ENCODE measurements at regions not wholly inside any gene's neighbourhood (a gene's known extent, or its start where the extent isn't known, plus 50 kb on each side); places are given as distances from the start of the nearest gene placed in this dataset.

- Histone ChIP-seq H4K8ac (ENCODE audit: low read depth in 2 of 2, low read length in 2 of 2) (no peak overlapping the region), H3K18ac (ENCODE audit: low read depth, low read length) (no peak overlapping the region), H3K4ac (ENCODE audit: low read depth, low read length) (no peak overlapping the region), H3K23ac (ENCODE audit: low read depth, low read length) (no peak overlapping the region), H4K20me1 (ENCODE audit: insufficient read depth, low read length) (no peaks in the 10 kb centered on the region), H3K36me3 (ENCODE audit: control insufficient read depth, insufficient read depth, low read length) (no peaks in the 10 kb centered on the region), H3K27ac (ENCODE audit: insufficient read depth, low read length) (no peak overlapping the region), H2AFZ (replicated peaks; ENCODE audit: low read length, poor library complexity) (no peak overlapping the region), H3K4me1 (ENCODE audit: control insufficient read depth, insufficient read depth, low read length) (no peaks in the 10 kb centered on the region), H3K79me1 (ENCODE audit: low read depth in 1 of 2, low read length in 2 of 2) (no peaks in the 10 kb centered on the region), H3K9me1 (ENCODE audit: insufficient read depth, low read length) (no peaks in the 10 kb centered on the region), H2BK20ac (ENCODE audit: low read depth, low read length) (no peak overlapping the region), H4K5ac (ENCODE audit: low read depth, low read length) (no peak overlapping the region), H3K9ac (ENCODE audit: low read depth, low read length) (no peak overlapping the region), H4K91ac (ENCODE audit: insufficient read depth, low read depth, low read length) (no peak overlapping the region), H3K14ac (replicated peaks; ENCODE audit: low read depth, low read length) (no peak overlapping the region), H3K27me3 (ENCODE audit: control insufficient read depth, insufficient read depth, low read length) (no peaks in the 10 kb centered on the region), H3K56ac (ENCODE audit: extremely low read depth, insufficient read depth, low read length) (no peak overlapping the region), H2BK120ac (ENCODE audit: low read depth, low read length) (no peak overlapping the region), H3K9me3 (ENCODE audit: control insufficient read depth, insufficient read depth, low read length) (peaks cover 13% of the 10 kb centered on the region; the same call in 1 of the 2 replicates), H3K4me3 (ENCODE audit: insufficient read depth, low read depth, low read length) (no peak overlapping the region), H2AK9ac (replicated peaks; ENCODE audit: low read depth, low read length, poor library complexity) (no peak overlapping the region), H2BK15ac (ENCODE audit: low read depth, low read length) (no peak overlapping the region), H3K4me2 (ENCODE audit: low read depth, low read length) (no peak overlapping the region), H2AK5ac (ENCODE audit: low read depth, low read length) (no peak overlapping the region), H2BK5ac (ENCODE audit: low read depth, low read length, poor library complexity, severe bottlenecking) (no peak overlapping the region)
- dilution Hi-C loops (cut with HindIII; ENCODE audit: low sequenced_read_pairs, unreplicated experiment) = no loop called here
- peak; percentile 38 for TF ChIP-seq CTCF (conservative IDR thresholded peaks at IDR 0.05; ENCODE audit: low read depth, low read length)
- peak; percentile 29 for TF ChIP-seq SMC3 (IDR thresholded peaks at IDR 0.05; ENCODE audit: low read depth, low read length)
- peak; percentile 40 for TF ChIP-seq RAD21 (IDR thresholded peaks at IDR 0.05; ENCODE audit: low read length)
- no peak for TF ChIP-seq CEBPB (IDR thresholded peaks at IDR 0.05; ENCODE audit: low read depth, low read length)
- intact Hi-C loops (cut with micrococcal nuclease) = no loop called here
- ChIA-PET CTCF (no interaction called here), POLR2A (ENCODE audit: unreplicated experiment) (no interaction called here)
- in situ Hi-C loops (cut with MboI; ENCODE audit: low sequenced_read_pairs) = no loop called here
- DNase-seq (no peak), ATAC-seq (ENCODE audit: low read depth) (no peak)
- WGBS, 2 experiments (ENCODE audit: extremely low coverage in 2 of 2, insufficient read length in 1 of 2) = no CpG with 5 or more reads among the region's 6 CpGs
- no TSS peak for BruUV-seq (replicated peaks)
Measured at GRCh38 chr20:41956338-41957074, 338.3 kb upstream of the CHD6 start.
